DMS53 (cell line): ENCODE measurements at regions not wholly inside any gene's neighbourhood (a gene's known extent, or its start where the extent isn't known, plus 50 kb on each side); places are given as distances from the start of the nearest gene placed in this dataset.
"Not testable (repeated sequence)": the region's sequence is repeated elsewhere in the genome, so short reads cannot be mapped to it uniquely, and the experiment has no call there.

ENCODE experiments used
- DNase-seq: peaks from one replicate; lab custom pipeline; 2025; lab: John Stamatoyannopoulos, UW

DNA sequence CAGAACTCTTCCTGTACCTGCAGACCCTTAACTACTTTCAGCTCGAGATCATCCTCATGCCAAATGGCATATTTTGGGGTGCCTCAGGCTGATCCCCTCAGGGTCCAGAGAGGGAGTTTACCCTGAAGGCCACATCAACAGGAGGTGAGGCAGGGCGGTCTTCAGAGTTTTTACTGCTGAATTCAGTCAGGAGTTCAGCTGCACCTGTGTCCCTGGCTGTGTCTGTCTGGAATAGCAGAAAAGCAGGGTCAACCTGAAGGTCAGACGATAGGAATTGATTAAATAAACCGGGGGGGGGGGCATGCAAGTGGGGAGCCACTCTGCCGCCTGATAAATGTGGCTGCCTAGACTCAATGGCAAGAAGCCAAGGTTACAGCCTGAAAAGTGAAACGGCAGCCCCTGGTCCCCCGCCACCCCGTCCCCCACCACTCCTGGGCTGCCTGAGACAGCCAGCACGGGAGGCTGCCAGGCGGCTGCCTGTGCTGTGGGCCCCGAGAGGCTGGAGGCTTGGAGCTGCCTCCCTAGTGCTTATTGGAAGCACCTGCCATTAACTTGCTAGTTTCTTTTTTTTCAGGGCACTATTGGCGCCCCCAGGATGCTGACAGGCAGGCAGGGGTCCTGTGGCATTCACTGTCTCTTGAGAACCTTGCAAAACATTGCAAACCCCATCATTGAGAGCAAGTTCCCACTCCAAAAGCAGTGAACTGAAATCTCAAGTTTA is 182.7 kb upstream of the PPP1R26 start:
- DNase-seq: no peak

- DNase-seq: no peak
Observed at GRCh38 chr9:135297456-135298075, 182.0 kb upstream of the PPP1R26 start.

DNA sequence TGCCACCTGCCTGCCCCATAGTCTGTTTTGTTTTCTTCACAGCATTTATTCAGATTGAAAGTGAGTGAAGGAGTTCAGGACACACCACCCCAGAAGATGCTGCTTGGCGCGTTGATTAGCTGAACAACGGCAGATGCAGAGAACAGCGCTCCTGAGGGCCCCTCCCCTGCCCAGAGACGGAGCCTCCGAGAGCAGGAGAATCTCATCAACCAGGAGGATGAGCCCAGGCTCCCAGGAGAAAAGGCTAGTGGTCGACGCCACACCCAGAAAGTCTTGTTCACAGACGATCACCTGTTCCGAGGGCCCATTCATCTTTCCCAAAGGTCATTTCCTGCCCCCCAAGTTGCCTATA is 180.4 kb upstream of the PPP1R26 start:
- no peak for DNase-seq

GRCh38 chr9:135299651-135300345 is 179.8 kb upstream of the PPP1R26 start:
- DNase-seq: no peak

DNA sequence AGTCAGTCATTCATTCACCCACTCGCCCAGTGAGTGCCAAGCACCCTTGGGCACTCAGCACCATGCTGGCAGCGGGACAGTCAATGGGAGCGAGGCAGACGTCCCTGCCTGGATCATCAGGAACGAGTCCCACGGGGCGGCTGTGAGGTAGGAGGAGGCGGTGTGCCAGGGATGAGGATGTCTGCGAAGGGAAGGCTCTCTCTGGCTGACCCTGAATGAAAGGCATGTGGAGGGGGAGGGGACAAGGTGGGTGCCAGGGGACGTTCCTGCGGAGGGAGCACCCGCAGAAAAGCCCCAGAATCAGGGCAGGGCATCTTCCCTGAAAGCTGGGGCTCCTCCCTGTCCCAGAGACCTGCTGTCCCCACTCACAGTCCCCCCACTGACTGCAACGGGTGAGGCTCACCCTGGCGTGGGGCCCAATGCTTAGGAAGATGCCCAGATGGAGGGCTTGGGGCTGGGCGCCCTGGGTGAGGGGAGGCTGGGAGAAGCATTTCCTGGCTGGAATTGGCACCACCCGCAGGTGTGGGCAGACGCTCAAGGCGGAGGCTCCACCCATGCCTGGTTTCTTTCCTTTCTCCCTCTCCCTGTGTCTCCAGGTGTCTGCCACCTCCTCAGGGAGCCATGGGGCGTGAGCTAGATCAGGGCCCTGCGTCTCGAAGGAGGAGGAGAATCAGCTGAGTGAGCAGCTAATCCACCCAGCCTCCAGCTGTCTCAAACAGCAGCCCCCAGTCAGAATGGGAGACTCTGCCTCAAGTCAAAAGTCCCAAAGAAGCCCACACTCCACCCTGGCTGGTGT is 179.0 kb upstream of the PPP1R26 start:
- no peak for DNase-seq

- no peak for DNase-seq
Observed at GRCh38 chr9:135301271-135302263, 178.0 kb upstream of the PPP1R26 start.

DNA sequence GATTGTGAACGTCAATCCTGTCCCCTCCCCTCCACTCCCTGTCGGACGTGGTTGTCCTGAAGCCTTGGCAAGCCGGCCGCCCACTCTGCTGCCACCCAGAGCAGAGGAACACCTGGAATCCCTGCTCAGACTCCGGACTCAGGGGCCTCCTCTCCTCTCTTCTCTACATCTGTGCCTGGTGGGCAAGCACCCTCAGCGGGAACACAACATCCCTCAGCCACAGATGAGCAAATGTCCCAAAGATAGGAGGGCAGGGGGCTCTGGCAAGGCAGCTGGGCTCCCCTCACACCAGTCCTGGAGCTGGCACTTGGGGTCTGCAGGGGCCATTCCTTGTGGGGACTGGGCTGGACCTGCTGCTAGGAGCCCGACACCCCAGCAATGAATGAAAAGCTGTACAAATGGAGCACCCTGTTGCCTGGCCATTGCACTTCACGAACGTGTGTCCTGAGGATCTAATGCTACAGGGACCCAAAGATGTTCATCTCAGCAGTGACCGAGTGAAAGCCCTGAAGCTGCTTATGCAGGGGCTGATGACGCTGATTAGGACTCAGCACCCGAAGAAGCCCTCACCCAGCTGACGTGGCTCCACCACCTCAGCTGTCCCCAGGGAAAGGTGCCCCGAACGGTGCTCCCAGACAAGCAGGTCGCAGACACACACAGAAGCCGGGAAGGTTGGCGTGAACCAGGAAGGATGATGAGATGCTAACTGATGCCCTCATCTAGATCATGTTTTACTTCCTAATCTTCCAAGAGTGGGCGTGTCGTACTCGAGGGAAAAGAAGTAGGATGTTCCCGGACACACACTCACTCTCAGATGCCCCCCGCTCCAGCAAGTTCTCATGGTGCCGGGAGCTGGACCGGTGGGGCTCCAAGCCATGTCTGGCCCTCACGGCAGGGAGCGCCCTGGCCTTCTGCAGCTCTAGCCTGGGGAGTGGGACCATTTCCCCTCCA is 177.0 kb upstream of the PPP1R26 start:
- no peak for DNase-seq

- no peak for DNase-seq
Observed at GRCh38 chr9:135303280-135303647, 176.3 kb upstream of the PPP1R26 start.

GRCh38 chr9:135303865-135304499 is 175.6 kb upstream of the PPP1R26 start:
- DNase-seq: no peak

DNA sequence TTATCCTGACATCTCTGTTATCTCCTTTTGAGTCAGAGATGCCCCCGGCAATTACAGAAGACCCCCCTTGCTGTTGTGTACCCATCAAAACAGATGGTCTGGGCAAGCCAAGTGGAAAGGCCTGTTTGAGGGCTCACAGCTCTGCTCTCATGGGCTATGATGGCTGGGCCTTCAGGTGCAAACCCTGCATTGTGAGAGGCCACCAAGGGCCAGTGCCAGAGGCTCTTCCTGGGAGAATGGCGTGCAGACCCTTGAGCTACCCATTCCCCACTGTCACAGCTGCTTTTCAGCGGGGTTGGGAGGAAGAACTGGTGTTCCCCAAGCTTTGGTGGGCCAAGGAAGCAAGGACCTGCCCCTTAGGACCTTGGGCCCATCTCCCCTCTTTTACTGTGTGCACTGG is 174.7 kb upstream of the PPP1R26 start:
- DNase-seq: no peak

DNA sequence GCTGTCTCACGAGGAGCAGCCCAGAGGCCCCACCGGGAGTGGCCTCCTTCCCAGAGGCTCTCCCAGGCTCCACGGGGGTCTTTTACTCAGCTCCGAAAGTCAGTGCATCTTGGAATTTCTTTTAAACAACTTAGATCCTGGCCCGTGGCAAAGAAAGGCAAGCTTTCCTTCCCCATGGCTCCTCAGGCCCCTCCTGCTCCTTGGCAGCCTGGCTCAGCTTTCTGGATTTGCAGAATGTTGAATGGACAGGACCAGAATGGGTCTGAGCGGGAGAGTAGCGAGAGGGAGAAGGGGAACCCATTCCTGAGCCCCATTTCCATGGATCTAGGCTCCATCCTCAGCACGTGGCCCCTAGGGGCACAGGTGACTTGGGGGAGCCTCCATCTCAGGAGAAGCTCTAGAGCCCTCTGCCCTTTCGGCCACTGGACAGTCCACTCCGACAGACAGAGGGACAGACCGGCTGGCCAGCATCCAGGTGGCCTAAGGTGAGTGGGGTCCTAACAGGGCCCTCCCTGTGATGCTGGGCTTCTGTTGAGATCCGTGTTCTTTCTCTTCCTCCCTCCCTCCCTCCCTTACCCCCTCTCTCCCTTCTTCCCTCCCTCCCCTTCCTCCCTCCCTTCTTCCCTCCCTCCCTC is 173.9 kb upstream of the PPP1R26 start:
- DNase-seq: no peak

- no peak for DNase-seq
Observed at GRCh38 chr9:135306699-135307098, 172.9 kb upstream of the PPP1R26 start.

DNA sequence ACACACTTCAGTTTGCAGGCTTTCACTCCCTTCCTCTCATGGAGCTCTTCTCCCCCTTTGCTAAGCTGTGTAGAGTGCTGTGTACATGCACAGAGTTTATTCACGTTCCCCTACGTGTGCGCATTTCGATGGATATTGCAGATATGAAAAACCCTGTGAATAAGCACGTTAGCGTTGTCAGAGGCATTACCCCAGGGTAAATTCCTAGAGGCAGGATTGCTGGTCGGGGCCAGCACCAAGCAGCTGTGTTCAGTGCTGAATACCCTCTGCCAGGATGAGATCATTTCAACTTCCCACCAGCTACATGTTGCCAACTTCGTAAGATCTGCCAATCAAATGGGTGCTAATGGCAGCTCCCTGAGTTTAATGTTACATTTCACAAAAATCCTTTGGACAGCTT is 172.3 kb upstream of the PPP1R26 start:
- DNase-seq: no peak

DNA sequence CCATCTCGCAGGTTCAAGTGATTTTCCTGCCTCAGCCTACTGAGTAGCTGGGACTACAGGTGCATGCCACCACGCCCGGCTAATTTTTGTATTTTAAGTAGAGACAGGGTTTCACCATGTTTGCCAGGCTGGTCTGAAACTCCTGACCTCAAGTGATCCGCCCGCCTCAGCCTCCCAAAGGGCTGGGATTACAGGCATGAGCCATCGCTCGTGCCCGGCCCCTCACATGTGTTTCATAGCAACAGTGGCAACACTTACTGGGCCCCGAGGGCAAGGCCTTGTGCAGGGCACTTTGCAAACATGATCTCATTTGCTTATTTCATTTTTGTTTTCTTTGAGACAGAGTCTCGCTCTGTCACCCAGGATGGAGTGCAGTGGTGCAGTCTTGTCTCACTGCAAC is 171.7 kb upstream of the PPP1R26 start:
- not testable (repeated sequence) for DNase-seq

- DNase-seq: no peak
Observed at GRCh38 chr9:135308821-135309762, 170.5 kb upstream of the PPP1R26 start.

- DNase-seq: no peak
Observed at GRCh38 chr9:135309763-135310125, 169.8 kb upstream of the PPP1R26 start.

- DNase-seq: no peak
Observed at GRCh38 chr9:135310134-135310533, 169.4 kb upstream of the PPP1R26 start.

GRCh38 chr9:135315572-135315971 is 164.0 kb upstream of the PPP1R26 start:
- DNase-seq: no peak
